K562 (cell line): ENCODE measurements at regions not wholly inside any gene's neighbourhood (a gene's known extent, or its start where the extent isn't known, plus 50 kb on each side); places are given as distances from the start of the nearest gene placed in this dataset.

Experiments
- AFF1 ChIP-seq, 2 experiments: fragments of 450-650 bp; IDR thresholded peaks; 2 replicates each; pipeline ENCODE4 v1.6.1; 2018; ENCODE audit warnings: mild to moderate bottlenecking in 2 of 2, low read depth in 1 of 2; ENCODE audit not compliant: partially characterized antibody in 2 of 2
- BCL6 ChIP-seq: fragments of 250-450 bp; sonication (Bioruptor Pico); IDR thresholded peaks from 2 replicates; pipeline ENCODE4 v1.4.0; 2020
- BRD4 ChIP-seq: fragments of 200-600 bp; sonication (generic); IDR thresholded peaks from 2 replicates; pipeline ENCODE4 v1.6.1; 2017; ENCODE audit warnings: inconsistent platforms
- CREB3L1 ChIP-seq: fragments of 450-650 bp; IDR thresholded peaks from 2 replicates; pipeline ENCODE4 v1.6.1; 2014; ENCODE audit warnings: low read depth, mild to moderate bottlenecking, moderate library complexity, borderline replicate concordance
- EP400 ChIP-seq: fragments of 450-650 bp; IDR thresholded peaks from 2 replicates; pipeline ENCODE4 v1.6.1; 2017; ENCODE audit warnings: antibody characterized with exemption, mild to moderate bottlenecking, moderate library complexity
- ESRRA ChIP-seq: fragments of 450-650 bp; IDR thresholded peaks from 2 replicates; pipeline ENCODE4 v1.6.1; 2014; ENCODE audit warnings: low read depth, mild to moderate bottlenecking, moderate library complexity, borderline replicate concordance
- HDAC2 ChIP-seq: fragments of 450-650 bp; IDR thresholded peaks from 2 replicates; pipeline ENCODE4 v1.6.1; 2016; ENCODE audit warnings: mild to moderate bottlenecking
- HLTF ChIP-seq: fragments of 450-650 bp; IDR thresholded peaks from 2 replicates; pipeline ENCODE4 v1.6.1; 2016
- MCM3 ChIP-seq: fragments of 450-650 bp; IDR thresholded peaks from 2 replicates; pipeline ENCODE4 v1.6.1; 2016
- MCM7 ChIP-seq, 2 experiments: fragments of 450-650 bp; IDR thresholded peaks; 2 replicates each; pipeline ENCODE4 v1.6.1; 2016 to 2018
- MECOM ChIP-seq: fragments of 250-450 bp; sonication (Bioruptor Pico); IDR thresholded peaks from 2 replicates; pipeline ENCODE4 v1.8.0; 2022; ENCODE audit warnings: inconsistent platforms
- PCBP2 ChIP-seq: fragments of 200-400 bp; formaldehyde crosslinking; IDR thresholded peaks from 2 replicates; pipeline ENCODE4 v1.6.1; 2018; ENCODE audit warnings: low read length, low read depth, mild to moderate bottlenecking, moderate library complexity; ENCODE audit not compliant: poor library complexity, severe bottlenecking
- PHF8 ChIP-seq: fragments of 200-600 bp; sonication (generic); IDR thresholded peaks from 2 replicates; pipeline ENCODE4 v1.6.1; 2012; ENCODE audit warnings: mixed run types, mild to moderate bottlenecking, inconsistent platforms, low read length, moderate library complexity, borderline replicate concordance
- RNF219 ChIP-seq: fragments of 250-450 bp; sonication (Bioruptor Pico); IDR thresholded peaks from 2 replicates; pipeline ENCODE4 v1.5.0; 2022; ENCODE audit warnings: mild to moderate bottlenecking
- ZMIZ1 ChIP-seq, 2 experiments: fragments of 150-350 bp in 1 of 2; IDR thresholded peaks; 2 replicates each; pipeline ENCODE4 v1.6.1; 2012 to 2016; ENCODE audit warnings: low read depth in 2 of 2, low read length in 2 of 2, mild to moderate bottlenecking in 1 of 2, moderate library complexity in 1 of 2
- ZNF224 ChIP-seq: sonication (generic); formaldehyde crosslinking; IDR thresholded peaks from 2 replicates; pipeline ENCODE4 v1.8.0; 2022; ENCODE audit warnings: mild to moderate bottlenecking, missing genetic modification reagents
- ZNF507 ChIP-seq: conservative IDR thresholded peaks from 2 replicates; pipeline ENCODE4 v1.6.1; 2017; ENCODE audit warnings: missing genetic modification characterization, missing compliant biosample characterization
- ZNF79 ChIP-seq: fragments of 250-450 bp; sonication (Bioruptor Pico); IDR thresholded peaks from 2 replicates; pipeline ENCODE4 v1.4.0; 2020; ENCODE audit warnings: low read depth, mild to moderate bottlenecking, moderate library complexity

- no peak for TF ChIP-seq RNF219 (CRISPR knock-in tag)
- TF ChIP-seq EP400: peak; percentile 69; the same call in 1 of the 2 replicates
- no peak for TF ChIP-seq MECOM (CRISPR knock-in tag)
- TF ChIP-seq ZMIZ1 (IDR thresholded peaks at IDR 0.05; ENCODE audit: low read depth in 2 of 2, low read length in 2 of 2): no peak
- TF ChIP-seq MCM3: no peak
- TF ChIP-seq ZNF224 (CRISPR knock-in tag): no peak
- no peak for TF ChIP-seq ZNF79 (CRISPR knock-in tag)
- no peak for TF ChIP-seq HLTF
- no peak for TF ChIP-seq ZNF507 (tag)
- no peak for TF ChIP-seq BRD4
- TF ChIP-seq CREB3L1: peak; percentile 61; the same call in 1 of the 2 replicates
- TF ChIP-seq PHF8: no peak; the same call in 1 of the 2 replicates
- peak; percentile 74; the same call in 1 of the 2 replicates for TF ChIP-seq ESRRA
- no peak for TF ChIP-seq MCM7 (IDR thresholded peaks at IDR 0.05)
- TF ChIP-seq HDAC2: no peak
- no peak for TF ChIP-seq PCBP2
- no peak for TF ChIP-seq AFF1 (IDR thresholded peaks at IDR 0.05; ENCODE audit: low read depth in 1 of 2, partially characterized antibody in 2 of 2)
- no peak for TF ChIP-seq BCL6 (CRISPR knock-in tag)
Observed at GRCh38 chr17:27381007-27381501, 75.2 kb upstream of the KSR1 start (continued).
